ENCODE measurements at regions not wholly inside any gene's neighbourhood (a gene's known extent, or its start where the extent isn't known, plus 50 kb on each side); places are given as distances from the start of the nearest gene placed in this dataset.

DNA sequence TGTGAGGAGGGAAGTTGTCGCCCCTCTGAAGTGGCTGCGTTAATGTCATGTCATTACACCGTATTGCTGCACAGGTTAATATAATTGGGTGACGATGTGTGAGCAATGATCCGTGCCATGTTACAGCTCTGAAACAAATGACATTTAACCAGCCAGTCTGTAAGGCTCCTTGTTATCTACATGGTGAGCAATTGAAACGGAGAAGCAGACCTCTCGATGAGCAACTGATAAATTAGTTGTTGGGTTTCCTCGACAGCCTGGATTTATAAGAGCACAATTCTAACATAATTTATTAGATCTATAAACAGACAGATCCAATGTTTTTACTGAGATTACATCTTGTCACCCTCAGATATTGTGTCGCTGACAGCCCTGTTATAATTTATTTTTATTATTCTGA is 49.9 kb upstream of the MAFB start:
- DNase-seq (ENCODE audit: low read depth) = no peak

GRCh38 chr20:40739841-40740240 is 50.8 kb upstream of the MAFB start:
- no peak for DNase-seq (ENCODE audit: low read depth)

DNA sequence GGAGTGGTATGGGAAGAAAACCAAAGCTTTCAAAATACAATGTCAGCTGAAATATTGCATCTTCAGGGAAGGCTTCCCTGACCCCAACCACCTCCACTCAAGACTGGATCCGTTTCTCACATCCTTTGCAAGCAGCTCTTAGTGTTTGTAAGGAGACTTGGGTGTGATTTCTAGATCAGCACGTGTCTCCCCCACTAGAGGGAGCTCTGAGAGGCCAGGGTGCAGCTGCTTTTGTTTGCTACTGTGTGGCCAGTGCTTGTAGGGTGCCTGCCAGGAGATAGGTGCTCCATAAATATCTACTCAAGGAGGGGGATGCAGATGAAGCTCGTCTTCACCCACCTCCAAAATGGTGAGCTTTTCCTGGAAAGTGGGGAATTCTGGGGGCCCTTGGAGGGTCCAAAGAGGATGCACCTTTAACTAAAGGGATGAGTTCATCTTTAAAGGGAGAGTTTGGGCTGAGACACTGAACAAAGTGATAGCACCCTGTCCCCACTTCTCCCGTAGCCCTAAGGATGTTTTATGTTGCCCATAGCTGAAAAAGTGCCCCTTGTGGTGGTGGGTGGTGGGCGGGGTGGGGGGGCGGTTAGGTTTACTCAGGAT is 52.6 kb upstream of the MAFB start:
- DNase-seq (ENCODE audit: low read depth) = peak; percentile 20

GRCh38 chr20:40743141-40743775 is 54.2 kb upstream of the MAFB start:
- DNase-seq (ENCODE audit: low read depth) = no peak

- DNase-seq (ENCODE audit: low read depth) = no peak
Measured at GRCh38 chr20:40744072-40744817, 55.2 kb upstream of the MAFB start.

GRCh38 chr20:40744818-40745175 is 55.8 kb upstream of the MAFB start:
- DNase-seq (ENCODE audit: low read depth) = no peak

DNA sequence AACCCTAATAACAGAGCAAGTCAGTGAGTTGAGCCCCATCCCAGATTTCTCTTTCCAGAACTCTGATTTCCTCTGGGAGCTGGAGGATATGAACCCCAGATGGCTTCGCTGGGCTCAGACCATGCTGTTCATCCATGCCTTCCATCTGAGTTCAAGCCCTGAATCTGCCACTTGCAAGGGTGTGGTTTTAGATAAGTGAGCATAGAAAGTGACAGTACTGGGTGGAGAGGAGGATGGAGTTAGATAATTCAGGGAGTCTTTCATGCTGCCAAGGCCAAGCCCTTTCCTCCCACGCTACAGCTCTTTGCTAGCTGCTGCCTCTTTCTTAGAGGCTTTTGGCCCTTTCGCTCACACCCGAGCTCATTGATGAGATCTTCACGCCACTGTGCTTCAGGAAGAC is 57.2 kb upstream of the MAFB start:
- DNase-seq (ENCODE audit: low read depth) = no peak

GRCh38 chr20:40748182-40748581 is 59.1 kb upstream of the MAFB start:
- no peak for DNase-seq (ENCODE audit: low read depth)

DNA sequence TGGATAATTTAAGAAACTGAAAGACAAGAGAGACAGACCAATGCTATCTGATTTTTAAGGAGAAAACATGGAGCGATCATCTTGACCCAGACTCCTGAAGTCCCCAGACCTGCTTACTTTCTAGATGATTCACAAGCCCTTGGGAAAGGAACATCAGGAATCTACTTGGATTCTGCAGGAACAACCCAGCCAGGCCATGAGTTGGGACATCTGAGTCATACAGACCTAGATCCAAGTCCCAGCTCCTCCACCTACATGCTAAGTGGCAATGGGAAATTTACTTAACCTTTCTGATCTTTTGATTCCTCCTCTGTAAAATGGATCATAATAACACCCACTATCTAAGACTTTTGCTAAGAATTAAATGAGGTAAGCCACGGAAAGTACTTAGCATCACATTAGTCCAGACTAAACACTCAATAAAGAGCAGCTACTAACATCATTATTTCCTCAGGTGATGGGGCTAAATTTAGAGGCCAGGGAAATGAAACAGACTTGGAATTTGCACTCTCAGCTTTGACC is 61.0 kb upstream of the MAFB start:
- DNase-seq (ENCODE audit: low read depth) = no peak

GRCh38 chr20:40750541-40751035 is 61.6 kb upstream of the MAFB start:
- DNase-seq (ENCODE audit: low read depth) = no peak

GRCh38 chr20:40753472-40753871 is 64.4 kb upstream of the MAFB start:
- no peak for DNase-seq (ENCODE audit: low read depth)

DNA sequence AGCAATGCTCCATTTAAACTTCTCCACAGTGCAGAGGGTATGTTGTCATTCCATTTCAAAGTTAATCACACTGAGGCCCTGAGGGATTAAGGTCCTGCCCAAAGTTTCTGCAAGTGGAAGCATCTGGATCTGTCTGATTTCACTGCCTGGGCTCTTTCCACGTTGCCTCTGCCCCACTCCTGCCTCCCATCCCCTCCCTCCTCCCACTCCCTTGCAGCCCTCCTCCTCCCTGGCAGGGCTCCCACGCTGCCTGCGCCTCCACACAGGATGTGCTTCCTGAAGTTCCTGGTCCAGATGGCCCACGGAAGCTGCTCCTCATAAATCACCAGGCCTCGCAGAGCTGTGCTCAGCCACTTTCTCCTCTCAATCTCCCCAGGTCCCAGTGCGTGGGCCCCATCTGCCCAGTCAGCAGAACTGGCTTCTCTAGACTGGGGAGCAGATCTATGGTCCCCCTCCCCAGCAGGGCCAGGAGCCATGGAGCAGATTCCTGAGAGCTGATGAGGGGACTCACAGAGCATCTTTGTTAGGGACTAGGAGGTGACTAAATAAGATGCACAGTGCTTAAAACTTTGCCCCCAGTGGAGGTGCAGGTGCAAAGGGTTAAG is 65.4 kb upstream of the MAFB start:
- no peak for DNase-seq (ENCODE audit: low read depth)

GRCh38 chr20:40757087-40757486 is 68.1 kb upstream of the MAFB start:
- DNase-seq (ENCODE audit: low read depth) = no peak

GRCh38 chr20:40758790-40759189 is 69.8 kb upstream of the MAFB start:
- DNase-seq (ENCODE audit: low read depth) = no peak

DNA sequence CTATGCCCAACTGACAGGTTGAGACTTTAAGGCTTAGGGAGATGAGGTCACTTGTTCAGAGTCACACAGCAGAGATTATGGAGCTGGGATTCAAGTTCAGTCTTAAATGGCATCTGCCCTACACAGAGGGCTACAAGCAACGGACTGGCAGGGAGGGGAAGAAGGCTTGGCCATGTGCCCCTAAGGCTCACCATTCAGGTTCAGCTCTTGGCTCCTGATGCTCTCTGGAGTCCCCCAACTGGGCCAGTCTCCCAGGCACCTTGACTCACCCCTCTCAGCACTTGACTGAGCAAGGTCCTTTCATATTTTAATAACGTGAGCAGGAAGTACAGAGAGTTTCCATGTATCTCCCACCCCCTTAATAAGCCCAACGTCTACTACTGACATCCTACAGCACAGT is 71.4 kb upstream of the MAFB start:
- no peak for DNase-seq (ENCODE audit: low read depth)

- no peak for DNase-seq (ENCODE audit: low read depth)
Measured at GRCh38 chr20:40763646-40764295, 74.7 kb upstream of the MAFB start.

GRCh38 chr20:40765814-40766480 is 76.9 kb upstream of the MAFB start:
- no peak for DNase-seq (ENCODE audit: low read depth)

GRCh38 chr20:40766790-40767614 is 78.0 kb upstream of the MAFB start:
- no peak for DNase-seq (ENCODE audit: low read depth)

DNA sequence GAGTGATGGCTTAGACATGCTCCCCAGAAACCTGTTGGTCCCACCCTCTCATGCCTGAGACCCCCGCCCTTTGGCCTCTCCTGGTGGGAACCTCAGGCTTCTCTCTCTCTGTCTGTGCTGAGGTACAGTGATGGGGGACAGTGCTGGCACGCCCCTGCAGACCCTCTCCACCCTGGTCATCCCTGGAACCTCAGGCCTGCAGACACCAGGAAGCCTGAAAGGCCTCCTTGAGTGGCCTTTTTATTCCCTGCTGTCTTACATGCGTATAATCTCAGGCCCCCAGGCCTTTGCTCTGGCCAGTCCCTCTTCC is 78.5 kb upstream of the MAFB start:
- DNase-seq (ENCODE audit: low read depth) = no peak

GRCh38 chr20:40768105-40768504 is 79.1 kb upstream of the MAFB start:
- DNase-seq (ENCODE audit: low read depth) = no peak

Data from LHCN-M2 (cell line).